Putamen (tissue), 1 donor: ENCODE measurements at regions not wholly inside any gene's neighbourhood (a gene's known extent, or its start where the extent isn't known, plus 50 kb on each side); places are given as distances from the start of the nearest gene placed in this dataset.
A peak's percentile ranks its signal among the peaks of the same experiment; 100 is the strongest.
"Not testable (repeated sequence)": the region's sequence is repeated elsewhere in the genome, so short reads cannot be mapped to it uniquely, and the experiment has no call there.

Source experiments
- DNase-seq: peaks from one replicate; pipeline ENCODE4 v3.0.0-alpha.2; 2016; ENCODE audit warnings: low spot score

GRCh38 chr4:38470735-38471262 is 193.2 kb upstream of the KLF3 start:
- DNase-seq: no peak

GRCh38 chr4:38482696-38483095 is 181.3 kb upstream of the KLF3 start:
- no peak for DNase-seq

- DNase-seq: not testable (repeated sequence)
Observed at GRCh38 chr4:38483628-38484027, 180.4 kb upstream of the KLF3 start.

GRCh38 chr4:38489011-38489861 is 174.8 kb upstream of the KLF3 start:
- no peak for DNase-seq

GRCh38 chr4:38489924-38490639 is 173.9 kb upstream of the KLF3 start:
- peak; percentile 20 for DNase-seq

- DNase-seq: no peak
Observed at GRCh38 chr4:38490753-38491446, 173.1 kb upstream of the KLF3 start.

GRCh38 chr4:38491854-38492478 is 172.0 kb upstream of the KLF3 start:
- DNase-seq: no peak

GRCh38 chr4:38493066-38493465 is 170.9 kb upstream of the KLF3 start:
- no peak for DNase-seq

GRCh38 chr4:38495446-38495845 is 168.6 kb upstream of the KLF3 start:
- no peak for DNase-seq

- no peak for DNase-seq
Observed at GRCh38 chr4:38497121-38497520, 166.9 kb upstream of the KLF3 start.

- no peak for DNase-seq
Observed at GRCh38 chr4:38499101-38499500, 164.9 kb upstream of the KLF3 start.

- no peak for DNase-seq
Observed at GRCh38 chr4:38500433-38500832, 163.6 kb upstream of the KLF3 start.

GRCh38 chr4:38501698-38502097 is 162.3 kb upstream of the KLF3 start:
- DNase-seq: no peak

- no peak for DNase-seq
Observed at GRCh38 chr4:38503689-38504395, 160.2 kb upstream of the KLF3 start.

- DNase-seq: no peak
Observed at GRCh38 chr4:38504396-38504715, 159.6 kb upstream of the KLF3 start.

- no peak for DNase-seq
Observed at GRCh38 chr4:38509551-38509950, 154.4 kb upstream of the KLF3 start.

GRCh38 chr4:38510201-38510600 is 153.8 kb upstream of the KLF3 start:
- DNase-seq: no peak

GRCh38 chr4:38511702-38512101 is 152.3 kb upstream of the KLF3 start:
- DNase-seq: no peak

GRCh38 chr4:38512840-38513239 is 151.2 kb upstream of the KLF3 start:
- DNase-seq: no peak

GRCh38 chr4:38514465-38515146 is 149.4 kb upstream of the KLF3 start:
- DNase-seq: no peak

GRCh38 chr4:38516190-38516589 is 147.8 kb upstream of the KLF3 start:
- no peak for DNase-seq
